ENCODE measurements at regions not wholly inside any gene's neighbourhood (a gene's known extent, or its start where the extent isn't known, plus 50 kb on each side); places are given as distances from the start of the nearest gene placed in this dataset.

GRCh38 chr7:114343949-114344708, 70.5 kb upstream of the FOXP2 start:
- TF ChIP-seq TAF1 (IDR thresholded peaks at IDR 0.05; ENCODE audit: low read depth) = no peak
- no peak for TF ChIP-seq ZBTB7A (IDR thresholded peaks at IDR 0.05; ENCODE audit: low read depth)

Data from Ishikawa (cell line).